Endothelial cell of umbilical vein (primary cell): ENCODE measurements at regions not wholly inside any gene's neighbourhood (a gene's known extent, or its start where the extent isn't known, plus 50 kb on each side); places are given as distances from the start of the nearest gene placed in this dataset.

Experiments used
- EZH2 ChIP-seq: IDR thresholded peaks from 2 replicates; pipeline ENCODE4 v1.6.1; 2012; ENCODE audit warnings: borderline replicate concordance, low read depth, mild to moderate bottlenecking, moderate library complexity, low read length, inconsistent platforms; ENCODE audit not compliant: severe bottlenecking
- FOS ChIP-seq: IDR thresholded peaks from 2 replicates; pipeline ENCODE4 v1.6.1; 2011; ENCODE audit warnings: mild to moderate bottlenecking, low read length, moderate library complexity, borderline replicate concordance; ENCODE audit not compliant: insufficient read depth
- GATA2 ChIP-seq: IDR thresholded peaks from 2 replicates; pipeline ENCODE4 v1.7.0; 2011; ENCODE audit warnings: low read depth, mild to moderate bottlenecking, moderate library complexity, mixed read lengths, low read length; ENCODE audit not compliant: insufficient read length, insufficient read depth
- MYC ChIP-seq: IDR thresholded peaks from one replicate; pipeline ENCODE4 v1.6.1; 2011; ENCODE audit warnings: mild to moderate bottlenecking, low read depth, low read length
- POLR2A ChIP-seq: IDR thresholded peaks from 2 replicates; pipeline ENCODE4 v1.6.1; 2012; ENCODE audit warnings: low read depth, mild to moderate bottlenecking, control low read depth, low read length
- POLR2AphosphoS5 ChIP-seq: IDR thresholded peaks from 2 replicates; pipeline ENCODE4 v1.6.1; 2012; ENCODE audit warnings: low read depth, mild to moderate bottlenecking, control low read depth, low read length, moderate library complexity; ENCODE audit not compliant: insufficient read depth
- TF ChIP-seq, protein P1 (sequence below), 2 donors: IDR thresholded peaks; 1 replicate in 1 of 2; 2 replicates in 1 of 2; pipeline ENCODE4 v1.5.1; 2011; ENCODE audit warnings: low read length in 2 of 2, mild to moderate bottlenecking in 2 of 2, moderate library complexity in 2 of 2, control low read depth in 1 of 2, inconsistent platforms in 1 of 2, low read depth in 1 of 2; ENCODE audit not compliant: insufficient read depth in 1 of 2; ENCODE audit errors: extremely low read depth in 1 of 2
- TF ChIP-seq, protein P2 (sequence below): IDR thresholded peaks from 2 replicates; pipeline ENCODE4 v1.6.1; 2011; ENCODE audit not compliant: insufficient read depth, insufficient read length

DNA sequence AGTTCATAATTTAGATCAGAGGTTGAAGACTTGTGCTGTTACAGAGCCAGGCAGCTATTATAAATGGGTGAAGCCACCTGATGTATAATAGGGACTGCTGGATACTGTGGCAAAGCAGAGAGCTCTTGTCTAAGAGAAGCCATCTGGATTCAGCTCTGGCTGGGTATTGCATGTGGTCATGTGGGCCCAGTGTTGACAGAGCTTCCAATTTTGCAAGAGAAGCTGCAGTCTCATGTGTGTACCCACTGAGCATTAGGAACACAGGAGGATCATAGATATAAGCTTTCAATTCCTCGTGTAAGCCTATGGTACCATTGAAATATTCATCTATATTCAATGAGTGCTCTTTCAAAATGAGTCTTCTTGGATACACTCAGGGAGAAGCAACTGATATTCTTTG is 303.9 kb upstream of the SLCO3A1 start:
- TF ChIP-seq POLR2A, result no peak
- TF ChIP-seq, protein P1, sequence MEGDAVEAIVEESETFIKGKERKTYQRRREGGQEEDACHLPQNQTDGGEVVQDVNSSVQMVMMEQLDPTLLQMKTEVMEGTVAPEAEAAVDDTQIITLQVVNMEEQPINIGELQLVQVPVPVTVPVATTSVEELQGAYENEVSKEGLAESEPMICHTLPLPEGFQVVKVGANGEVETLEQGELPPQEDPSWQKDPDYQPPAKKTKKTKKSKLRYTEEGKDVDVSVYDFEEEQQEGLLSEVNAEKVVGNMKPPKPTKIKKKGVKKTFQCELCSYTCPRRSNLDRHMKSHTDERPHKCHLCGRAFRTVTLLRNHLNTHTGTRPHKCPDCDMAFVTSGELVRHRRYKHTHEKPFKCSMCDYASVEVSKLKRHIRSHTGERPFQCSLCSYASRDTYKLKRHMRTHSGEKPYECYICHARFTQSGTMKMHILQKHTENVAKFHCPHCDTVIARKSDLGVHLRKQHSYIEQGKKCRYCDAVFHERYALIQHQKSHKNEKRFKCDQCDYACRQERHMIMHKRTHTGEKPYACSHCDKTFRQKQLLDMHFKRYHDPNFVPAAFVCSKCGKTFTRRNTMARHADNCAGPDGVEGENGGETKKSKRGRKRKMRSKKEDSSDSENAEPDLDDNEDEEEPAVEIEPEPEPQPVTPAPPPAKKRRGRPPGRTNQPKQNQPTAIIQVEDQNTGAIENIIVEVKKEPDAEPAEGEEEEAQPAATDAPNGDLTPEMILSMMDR (IDR thresholded peaks at IDR 0.05; ENCODE audit: extremely low read depth in 1 of 2, insufficient read depth in 1 of 2, low read depth in 1 of 2, low read length in 2 of 2), result no peak
- TF ChIP-seq, protein P2, sequence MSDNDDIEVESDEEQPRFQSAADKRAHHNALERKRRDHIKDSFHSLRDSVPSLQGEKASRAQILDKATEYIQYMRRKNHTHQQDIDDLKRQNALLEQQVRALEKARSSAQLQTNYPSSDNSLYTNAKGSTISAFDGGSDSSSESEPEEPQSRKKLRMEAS, result no peak
- no peak for TF ChIP-seq EZH2
- TF ChIP-seq POLR2AphosphoS5, result no peak
- TF ChIP-seq MYC, result no peak
- TF ChIP-seq GATA2, result no peak
- no peak for TF ChIP-seq FOS
